HG03025 (cell line): ENCODE measurements at regions not wholly inside any gene's neighbourhood (a gene's known extent, or its start where the extent isn't known, plus 50 kb on each side); places are given as distances from the start of the nearest gene placed in this dataset.
"Not testable (repeated sequence)": the region's sequence is repeated elsewhere in the genome, so short reads cannot be mapped to it uniquely, and the experiment has no call there.

Experiments used
- ATAC-seq: cut with Tn5 transposase; IDR thresholded peaks from one replicate; pipeline ENCODE4 v1.9.1; 2021; ENCODE audit warnings: mild to moderate bottlenecking, moderate library complexity; ENCODE audit not compliant: unreplicated experiment, low FRiP score

GRCh38 chr16:72467157-72467759 is 295.3 kb upstream of the PMFBP1 start:
- no peak for ATAC-seq

- no peak for ATAC-seq
Observed at GRCh38 chr16:72464597-72465368, 292.8 kb upstream of the PMFBP1 start.

DNA sequence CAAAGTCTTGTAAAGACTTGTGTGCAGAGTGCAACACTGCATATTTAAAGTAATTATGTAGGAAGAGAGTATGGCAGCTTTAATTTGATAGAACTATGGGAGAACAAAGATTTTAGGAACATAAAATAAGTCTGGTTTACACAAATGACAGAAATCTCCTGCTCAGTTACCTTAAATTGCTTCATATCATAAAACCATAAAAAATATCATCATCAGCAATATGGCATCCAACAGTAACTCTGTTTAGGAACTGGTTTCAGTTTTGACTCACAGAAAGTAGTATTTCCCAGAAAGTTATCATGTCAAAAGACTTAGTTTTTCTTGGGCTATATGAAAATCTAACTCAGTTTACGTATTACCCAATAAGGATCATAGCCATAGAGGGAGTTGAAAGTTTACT is 292.1 kb upstream of the PMFBP1 start:
- no peak for ATAC-seq

- no peak for ATAC-seq
Observed at GRCh38 chr16:72458035-72458434, 286.1 kb upstream of the PMFBP1 start.

DNA sequence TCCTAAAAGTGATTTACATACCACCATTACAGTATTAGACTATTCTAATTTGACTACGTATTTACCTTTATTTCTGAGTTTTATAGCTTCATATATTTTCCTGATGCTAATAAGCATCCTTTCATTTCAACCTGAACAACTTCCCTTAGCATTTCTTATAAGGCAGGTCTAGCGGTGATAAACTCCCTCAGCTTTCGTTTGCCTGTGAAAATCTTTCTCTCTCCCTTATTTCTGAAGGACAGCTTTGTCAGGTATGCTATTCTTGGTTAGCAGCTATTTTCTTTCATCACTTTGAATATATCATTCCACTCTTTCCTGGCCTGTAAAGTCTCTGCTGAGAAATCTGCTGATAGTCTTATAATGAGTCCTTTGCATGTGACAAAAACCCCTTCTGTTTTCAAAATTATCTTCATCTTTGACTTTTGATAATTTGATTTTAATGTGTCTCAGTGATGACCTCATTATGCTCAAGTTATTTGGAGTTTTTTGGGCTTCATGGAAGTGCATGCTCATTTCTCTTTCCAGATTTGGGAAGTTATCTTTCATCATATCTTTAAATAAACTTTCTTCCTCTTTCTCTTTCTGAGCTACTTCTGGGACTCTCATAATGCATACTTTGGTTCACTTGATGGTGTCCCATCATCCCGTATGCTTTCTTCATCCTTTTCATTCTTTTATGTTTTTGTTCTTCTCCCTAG is 285.4 kb upstream of the PMFBP1 start:
- ATAC-seq = no peak

GRCh38 chr16:72455743-72456659 is 284.0 kb upstream of the PMFBP1 start:
- ATAC-seq = no peak

GRCh38 chr16:72453856-72454255 is 281.9 kb upstream of the PMFBP1 start:
- not testable (repeated sequence) for ATAC-seq

DNA sequence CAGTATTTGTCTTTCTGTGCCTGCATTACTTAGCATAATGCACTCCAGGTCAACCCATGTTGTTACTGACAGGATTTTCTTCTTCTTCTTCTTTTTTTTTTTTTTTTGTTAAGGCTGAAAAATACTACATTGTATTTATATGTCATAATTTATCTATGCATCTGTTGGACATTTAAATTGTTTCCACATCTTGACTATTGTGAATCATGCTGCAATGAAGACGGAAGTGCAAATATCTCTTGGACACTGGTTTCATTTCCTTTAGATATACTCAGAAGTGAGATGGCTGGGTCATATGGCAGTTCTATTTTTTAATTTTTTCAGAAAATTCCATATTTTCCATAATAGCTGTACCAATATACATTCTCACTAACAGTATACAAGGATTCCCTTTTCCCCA is 272.7 kb upstream of the PMFBP1 start:
- ATAC-seq = no peak

DNA sequence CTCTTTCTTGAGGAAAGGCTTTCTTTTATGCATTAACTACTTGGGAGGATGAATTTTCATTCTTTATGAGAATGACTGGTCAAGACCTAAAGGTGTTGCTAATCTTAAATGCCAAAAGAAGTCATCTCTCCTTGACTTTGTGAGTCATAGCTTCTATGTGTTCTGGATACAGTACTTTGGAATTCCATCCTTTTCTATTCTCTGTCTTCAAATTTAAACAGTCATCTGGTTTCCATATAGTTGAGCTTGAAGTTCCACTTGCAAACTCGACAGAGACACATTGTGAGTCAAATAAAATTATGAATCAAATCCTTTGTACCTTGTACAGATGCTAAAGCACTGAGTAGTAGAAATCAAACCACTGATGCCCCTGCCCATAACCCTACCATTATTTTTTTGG is 271.9 kb upstream of the PMFBP1 start:
- ATAC-seq = no peak

GRCh38 chr16:72442385-72443158 is 270.6 kb upstream of the PMFBP1 start:
- ATAC-seq = no peak

- no peak for ATAC-seq
Observed at GRCh38 chr16:72437891-72438290, 265.9 kb upstream of the PMFBP1 start.

DNA sequence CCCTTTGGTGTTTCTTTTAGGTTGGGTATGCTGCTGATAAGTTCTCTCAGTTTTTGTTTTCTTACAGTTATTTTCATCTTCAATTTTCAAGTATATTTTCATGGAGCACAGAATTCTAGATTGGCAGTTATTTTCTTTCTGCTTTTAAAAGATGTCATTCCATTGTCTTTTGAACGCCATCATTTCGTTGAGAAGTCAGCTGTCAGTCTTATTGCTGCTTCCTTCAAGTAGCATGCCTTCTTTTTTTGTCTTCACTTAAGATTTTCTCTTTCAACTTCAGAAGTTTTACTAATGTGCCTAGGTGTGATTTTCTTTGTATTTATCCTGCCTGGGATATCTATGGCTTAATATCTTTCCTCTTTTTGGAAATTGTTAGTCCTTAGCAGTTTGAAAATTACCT is 262.2 kb upstream of the PMFBP1 start:
- ATAC-seq = no peak

DNA sequence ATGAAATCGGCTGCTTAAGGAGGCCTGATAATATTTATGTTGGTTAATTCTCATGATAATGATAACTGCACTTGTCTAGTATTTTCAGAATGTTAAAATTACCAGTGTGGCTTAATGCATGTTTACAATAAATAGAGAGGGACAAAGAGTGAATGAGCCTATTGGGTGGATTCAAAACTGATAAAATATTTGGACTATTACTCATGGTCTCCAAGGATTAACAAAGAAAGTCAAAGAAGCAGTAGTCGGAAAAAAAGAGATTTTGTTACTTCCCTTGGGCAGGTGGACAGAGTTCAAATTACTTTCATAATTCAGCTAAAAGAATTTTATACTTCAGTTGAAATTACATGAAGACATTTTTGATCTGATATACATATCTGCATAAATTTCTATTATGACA is 258.2 kb upstream of the PMFBP1 start:
- no peak for ATAC-seq

DNA sequence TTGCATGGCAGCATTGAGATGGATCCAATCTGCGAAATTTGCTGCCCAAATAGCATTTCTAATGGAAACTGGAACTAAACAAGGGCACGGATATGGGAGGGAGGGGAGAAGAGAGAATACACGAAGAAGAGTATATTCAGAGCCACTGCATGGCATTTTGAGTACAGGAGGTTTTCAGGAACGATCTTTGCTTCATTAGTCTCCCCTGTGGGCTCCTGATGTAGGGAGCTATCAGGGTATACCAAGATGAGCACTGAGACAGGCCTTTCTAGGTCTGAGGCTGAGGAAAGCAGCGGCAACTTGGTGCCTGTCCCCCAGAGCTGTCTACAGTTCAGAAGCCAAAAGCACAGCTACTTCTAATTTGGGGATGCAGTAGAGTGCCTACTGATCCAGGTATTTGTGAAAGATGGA is 257.7 kb upstream of the PMFBP1 start:
- ATAC-seq = no peak

GRCh38 chr16:72428681-72429376 is 256.9 kb upstream of the PMFBP1 start:
- ATAC-seq = no peak

DNA sequence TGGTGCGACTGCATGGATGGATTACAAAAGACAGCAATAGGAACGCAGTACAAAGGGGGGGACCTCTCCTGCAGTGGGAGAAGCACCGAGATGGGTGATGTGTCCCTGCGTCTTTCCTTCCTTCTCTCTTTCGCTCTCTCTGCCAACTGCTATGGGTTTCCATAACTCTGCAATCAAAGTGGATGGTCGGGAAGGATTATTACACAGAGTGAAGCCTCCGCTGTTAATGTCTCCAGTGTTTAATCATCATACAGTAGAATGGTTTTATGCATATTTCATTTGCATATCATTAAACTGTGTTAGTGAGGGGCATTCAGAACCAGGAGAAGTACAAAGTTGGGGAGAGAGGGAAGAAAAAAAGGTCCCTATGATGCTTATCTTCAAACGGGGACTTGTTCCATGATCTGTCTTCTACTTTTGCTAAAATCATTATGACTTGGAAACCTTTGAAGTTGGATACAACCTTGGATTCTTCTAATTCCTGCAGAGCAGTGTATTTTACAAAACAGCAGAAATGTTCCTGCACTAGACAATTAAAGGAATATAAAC is 255.9 kb upstream of the PMFBP1 start:
- no peak for ATAC-seq

DNA sequence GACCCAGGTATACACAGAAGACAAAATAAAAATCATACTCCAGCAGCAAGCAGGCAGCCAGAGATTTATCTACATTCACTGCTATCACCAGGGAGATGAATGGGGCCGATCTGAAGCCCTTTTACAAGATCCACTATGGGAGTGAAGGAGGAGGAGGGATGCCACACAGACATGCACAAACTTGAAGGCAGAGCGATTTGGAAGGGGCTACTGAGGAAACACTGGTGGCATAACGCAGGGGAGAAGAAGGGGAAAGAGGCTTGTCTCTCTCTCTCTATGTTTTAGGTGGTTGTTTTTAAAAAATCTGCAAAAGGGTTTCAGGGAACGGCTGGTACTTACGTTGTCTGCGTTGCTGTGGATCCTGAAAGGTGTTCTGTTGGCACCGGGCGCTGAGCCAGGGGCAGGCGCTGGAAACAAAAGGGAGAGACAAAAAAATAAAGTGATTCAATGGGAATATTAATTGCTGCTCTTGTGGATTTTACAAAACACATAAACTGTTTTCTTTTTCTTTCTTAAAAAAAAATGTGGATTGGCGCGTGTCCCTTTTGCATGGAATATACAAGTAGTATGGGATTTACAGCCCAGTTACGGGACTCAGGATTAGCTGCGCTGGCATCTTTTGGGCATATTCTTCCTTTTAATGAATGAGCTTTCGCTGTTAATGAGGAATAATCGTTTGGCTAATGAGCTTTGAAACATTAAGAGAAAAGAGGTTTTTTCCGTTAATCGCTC is 255.3 kb upstream of the PMFBP1 start:
- ATAC-seq = no peak

GRCh38 chr16:72426386-72426785 is 254.4 kb upstream of the PMFBP1 start:
- no peak for ATAC-seq
